NCI-H774 (cell line): ENCODE measurements at regions not wholly inside any gene's neighbourhood (a gene's known extent, or its start where the extent isn't known, plus 50 kb on each side); places are given as distances from the start of the nearest gene placed in this dataset.

ENCODE experiments used
- DNase-seq: peaks from one replicate; lab custom pipeline; 2025; lab: John Stamatoyannopoulos, UW

DNA sequence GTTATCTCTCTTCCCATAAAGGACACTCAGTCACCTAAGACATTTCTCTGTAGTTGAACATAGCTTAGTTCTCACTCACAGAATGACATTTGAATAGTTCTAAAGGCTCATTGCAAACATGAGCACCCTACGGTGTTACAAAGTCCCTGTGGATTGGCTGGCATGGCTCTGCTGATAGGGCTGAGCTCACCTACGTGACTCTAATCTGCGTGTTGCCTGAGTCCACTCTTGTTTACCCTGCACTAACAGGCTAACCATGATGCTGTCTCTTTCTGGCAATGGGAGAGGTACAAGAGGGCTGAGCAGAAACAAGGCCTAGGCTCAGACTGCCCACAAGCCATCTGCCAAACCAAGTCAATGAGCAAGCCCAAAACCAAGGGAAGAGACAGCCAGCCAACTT is 103.6 kb downstream of the PALM2AKAP2 start:
- no peak for DNase-seq

DNA sequence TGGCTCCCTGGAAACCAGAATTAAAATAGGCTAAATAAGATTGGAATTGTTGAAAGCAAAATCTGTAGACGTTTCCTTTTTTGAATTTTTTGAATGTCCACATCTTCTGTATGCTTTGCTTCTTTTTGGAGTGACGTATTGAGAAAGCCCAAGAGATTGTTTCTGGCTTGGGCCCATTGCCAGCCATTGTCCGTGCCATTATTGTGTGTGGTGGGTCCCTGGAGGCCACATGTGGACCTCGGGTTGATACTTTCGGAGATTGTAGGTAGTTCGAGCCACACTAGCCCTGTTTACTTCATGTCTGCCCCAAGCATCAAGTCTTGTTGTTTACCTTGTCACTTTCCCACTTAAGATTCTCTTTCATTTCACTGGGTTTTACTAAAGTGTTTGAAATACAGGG is 106.0 kb downstream of the PALM2AKAP2 start:
- no peak for DNase-seq

DNA sequence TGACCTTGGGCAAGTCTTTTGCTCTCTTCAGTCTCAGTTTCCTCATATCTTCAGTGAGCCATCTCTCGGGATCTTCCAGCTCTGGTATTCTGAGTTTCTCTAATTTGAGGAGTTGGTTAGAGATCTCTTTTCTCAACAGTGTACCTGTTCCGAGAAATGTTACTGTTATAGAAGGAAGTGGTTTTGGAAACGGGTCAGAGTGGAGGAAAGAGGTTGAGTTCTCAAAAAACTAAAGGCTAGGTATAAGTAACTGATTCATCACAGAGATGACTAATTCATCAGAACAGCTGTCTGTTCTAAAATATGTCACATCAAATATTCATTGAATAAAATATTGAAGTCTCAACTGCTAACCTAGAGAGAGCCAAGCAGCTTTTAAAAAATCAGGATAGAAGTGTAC is 106.6 kb downstream of the PALM2AKAP2 start:
- DNase-seq, result no peak

DNA sequence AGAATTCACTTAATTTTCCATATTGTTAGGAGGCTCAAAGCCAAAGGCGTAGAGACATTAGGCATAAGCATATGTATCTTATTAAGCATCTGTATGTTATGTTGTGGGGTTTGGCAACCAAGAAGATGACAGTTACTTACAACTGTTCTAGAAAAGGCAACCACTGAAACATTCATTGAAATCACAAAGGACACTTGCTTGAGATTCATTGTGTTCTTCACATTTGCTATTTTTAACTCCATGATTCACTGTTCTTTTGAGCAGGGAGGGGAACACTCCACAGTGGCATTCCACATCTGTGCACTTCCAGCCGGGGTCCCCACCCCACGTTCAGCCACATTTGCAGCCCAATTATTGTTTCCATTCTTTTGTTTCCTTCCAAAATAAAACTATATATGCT is 107.1 kb downstream of the PALM2AKAP2 start:
- no peak for DNase-seq

DNA sequence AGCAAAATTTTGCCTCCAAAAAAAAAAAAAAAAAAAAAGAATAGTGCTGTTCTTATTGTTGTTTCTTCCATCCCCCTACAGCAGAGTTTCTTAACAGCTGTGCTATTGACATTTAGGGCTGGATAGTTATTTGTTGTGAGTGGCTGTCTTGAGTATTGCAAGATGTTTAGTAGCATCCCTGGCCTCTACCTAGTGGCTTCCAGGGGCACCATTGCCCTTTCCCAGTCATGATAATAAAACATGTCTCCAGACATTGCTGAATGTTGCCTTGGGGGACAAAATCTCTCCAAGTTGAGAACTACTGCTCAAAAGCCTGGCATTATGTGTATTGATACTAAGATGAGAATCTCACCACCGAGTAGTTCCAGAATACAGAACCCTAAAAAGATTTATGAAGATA is 108.7 kb downstream of the PALM2AKAP2 start:
- no peak for DNase-seq

- DNase-seq, result no peak
Observed at GRCh38 chr9:109889456-109889855, 109.5 kb downstream of the PALM2AKAP2 start.

GRCh38 chr9:109893241-109893640 is 113.2 kb downstream of the PALM2AKAP2 start:
- no peak for DNase-seq

DNA sequence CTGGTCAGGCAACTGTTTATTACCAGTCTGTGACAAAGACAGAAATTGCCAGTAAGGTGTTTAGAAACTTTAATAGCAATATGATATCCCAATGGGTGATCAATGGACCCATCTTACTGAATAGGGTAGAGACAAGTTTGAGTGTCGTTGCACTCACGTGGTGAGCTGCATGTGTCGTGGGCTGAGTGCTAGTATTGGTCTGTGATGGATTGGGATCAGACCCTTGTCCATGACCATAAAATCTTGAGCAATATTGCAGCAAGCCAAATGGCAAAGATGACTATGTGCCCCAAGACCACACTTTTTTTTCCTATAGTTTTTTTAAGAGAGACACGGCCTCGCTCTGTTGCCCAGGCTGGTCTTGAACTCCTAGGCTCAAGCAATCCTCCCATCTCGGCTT is 114.5 kb downstream of the PALM2AKAP2 start:
- no peak for DNase-seq

- DNase-seq, result no peak
Observed at GRCh38 chr9:109894921-109895758, 115.1 kb downstream of the PALM2AKAP2 start.

DNA sequence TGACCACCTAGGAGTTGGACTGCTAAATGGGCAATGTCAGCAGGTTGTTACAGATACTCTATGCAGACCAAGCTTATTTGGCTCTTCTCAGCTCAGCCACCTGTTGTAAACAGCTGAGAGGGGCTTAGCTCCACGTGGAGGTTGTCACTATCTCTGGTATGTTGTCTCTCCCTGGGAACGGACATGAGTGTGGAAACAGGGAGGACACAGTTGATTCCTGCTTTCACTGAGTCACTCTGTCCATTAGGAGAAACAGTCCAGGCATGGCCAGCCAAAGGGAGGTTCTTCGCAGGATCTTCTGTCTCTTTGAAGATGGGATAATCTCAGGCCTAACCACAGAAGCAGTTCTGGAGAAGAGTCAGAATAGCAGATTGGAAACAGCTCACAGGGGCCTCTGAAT is 121.2 kb downstream of the PALM2AKAP2 start:
- DNase-seq, result no peak

DNA sequence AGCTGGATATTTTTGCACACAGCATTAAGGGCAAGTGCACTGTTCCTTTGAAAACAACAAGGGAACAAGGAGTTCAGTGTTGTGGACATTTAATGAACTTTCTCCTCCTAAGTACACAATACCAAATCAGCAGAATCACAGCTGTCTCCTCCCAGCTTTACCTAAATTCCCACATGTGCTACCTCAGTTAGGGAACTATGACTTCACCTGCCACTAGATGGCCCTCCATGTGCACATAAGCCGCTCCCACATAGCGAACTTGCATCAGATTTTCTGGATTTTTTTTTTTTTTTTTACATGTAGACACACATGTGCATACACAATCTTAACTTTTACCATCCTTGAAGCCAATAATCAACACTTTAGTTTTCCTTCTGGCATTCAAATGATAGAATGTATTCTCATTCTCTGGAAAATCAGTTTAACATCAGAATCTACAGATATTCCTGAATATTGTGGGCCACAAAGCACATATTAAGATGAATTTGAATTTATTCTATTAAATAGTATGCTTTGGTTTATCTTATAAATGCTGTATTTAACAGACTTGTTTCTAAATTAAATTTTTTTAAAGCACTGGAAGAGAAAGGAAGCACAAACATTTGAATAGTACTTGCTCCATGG is 123.6 kb downstream of the PALM2AKAP2 start:
- peak; percentile 54 for DNase-seq

- DNase-seq, result no peak
Observed at GRCh38 chr9:109904666-109905065, 124.7 kb downstream of the PALM2AKAP2 start.

DNA sequence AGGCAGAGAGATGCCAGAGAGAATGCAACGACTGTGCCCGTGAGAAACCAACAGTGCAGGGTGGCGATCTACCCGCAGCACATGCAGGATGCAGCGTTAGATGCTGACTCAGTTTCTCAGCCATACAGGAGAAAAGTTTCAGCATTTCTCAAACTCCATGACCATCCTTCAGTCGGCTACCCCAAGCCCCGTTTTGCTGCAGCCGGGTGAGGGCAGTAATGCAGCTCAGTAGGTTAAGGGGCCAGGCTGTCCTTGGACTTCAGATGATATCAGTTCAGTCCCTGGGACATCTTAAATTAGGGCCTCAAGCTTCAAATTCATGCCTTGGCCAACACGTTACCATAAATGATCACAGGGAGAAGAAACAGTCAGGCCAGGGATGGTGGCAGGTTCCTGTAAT is 125.5 kb downstream of the PALM2AKAP2 start:
- no peak for DNase-seq

GRCh38 chr9:109906766-109907382 is 126.9 kb downstream of the PALM2AKAP2 start:
- DNase-seq, result no peak

- no peak for DNase-seq
Observed at GRCh38 chr9:109907400-109907799, 127.4 kb downstream of the PALM2AKAP2 start.

- DNase-seq, result no peak
Observed at GRCh38 chr9:109907810-109908458, 127.9 kb downstream of the PALM2AKAP2 start.

- no peak for DNase-seq
Observed at GRCh38 chr9:109908459-109909390, 128.7 kb downstream of the PALM2AKAP2 start.

DNA sequence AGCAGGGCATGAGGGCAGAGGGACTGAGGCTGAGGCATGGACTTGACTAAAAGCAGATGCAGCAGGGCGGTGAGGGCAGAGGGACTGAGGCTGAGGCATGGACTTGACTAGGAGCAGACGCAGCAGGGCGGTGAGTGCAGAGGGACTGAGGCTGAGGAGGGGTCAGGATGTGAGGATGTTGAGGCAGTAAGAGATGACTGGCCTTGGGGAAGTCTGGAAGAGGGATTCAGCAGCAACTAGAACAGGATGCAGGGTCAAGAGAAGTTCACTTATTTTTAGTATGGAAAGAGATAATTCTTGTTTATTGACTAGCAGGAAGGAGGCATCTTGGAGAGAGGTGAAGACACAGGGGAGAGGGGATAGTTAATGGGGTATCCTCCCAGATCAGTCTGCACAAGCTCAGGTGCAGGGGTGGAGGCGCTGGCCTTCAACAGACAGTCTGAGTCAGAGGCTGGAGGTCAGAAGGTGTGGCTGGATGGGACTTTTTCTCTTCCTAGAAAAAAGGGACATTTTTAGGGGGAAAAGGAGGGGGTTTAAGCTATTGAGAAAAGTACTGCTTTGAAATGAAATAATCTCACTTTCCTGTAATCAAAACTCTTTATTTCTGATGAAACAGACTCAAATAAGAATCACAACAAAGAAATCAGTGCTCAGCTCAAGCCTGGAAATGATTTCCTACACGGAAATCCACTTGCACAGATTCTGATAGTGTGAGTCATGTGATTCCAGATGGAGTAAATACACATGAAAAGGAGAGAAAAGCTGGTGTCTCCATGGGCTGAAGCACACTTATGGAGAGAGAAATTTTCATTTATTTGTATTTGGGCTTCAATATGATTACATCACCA is 130.9 kb downstream of the PALM2AKAP2 start:
- no peak for DNase-seq

DNA sequence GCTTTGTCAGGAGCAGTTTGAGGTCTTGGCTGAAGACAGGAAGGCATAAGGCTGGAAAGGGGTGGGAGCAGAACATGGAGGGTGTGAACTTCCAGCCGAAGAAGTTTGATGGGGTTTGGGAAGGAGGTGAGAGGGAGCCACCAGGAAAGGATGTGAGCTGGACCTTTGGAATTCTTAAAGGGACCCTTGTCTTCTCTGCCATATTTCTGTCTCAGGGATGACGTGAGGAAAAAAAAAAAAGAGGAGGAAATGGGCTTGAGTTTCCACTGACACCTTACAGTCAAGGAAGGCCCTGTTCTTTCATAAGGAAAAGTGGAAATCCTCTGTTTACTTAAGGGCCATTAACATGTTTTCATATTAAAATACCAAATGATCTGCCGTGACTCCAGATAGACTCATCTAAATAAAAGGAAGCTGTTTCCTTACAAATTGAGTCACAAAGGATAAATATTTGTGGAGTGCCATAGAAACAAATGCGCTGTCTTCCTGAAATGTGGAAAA is 132.1 kb downstream of the PALM2AKAP2 start:
- DNase-seq, result no peak

DNA sequence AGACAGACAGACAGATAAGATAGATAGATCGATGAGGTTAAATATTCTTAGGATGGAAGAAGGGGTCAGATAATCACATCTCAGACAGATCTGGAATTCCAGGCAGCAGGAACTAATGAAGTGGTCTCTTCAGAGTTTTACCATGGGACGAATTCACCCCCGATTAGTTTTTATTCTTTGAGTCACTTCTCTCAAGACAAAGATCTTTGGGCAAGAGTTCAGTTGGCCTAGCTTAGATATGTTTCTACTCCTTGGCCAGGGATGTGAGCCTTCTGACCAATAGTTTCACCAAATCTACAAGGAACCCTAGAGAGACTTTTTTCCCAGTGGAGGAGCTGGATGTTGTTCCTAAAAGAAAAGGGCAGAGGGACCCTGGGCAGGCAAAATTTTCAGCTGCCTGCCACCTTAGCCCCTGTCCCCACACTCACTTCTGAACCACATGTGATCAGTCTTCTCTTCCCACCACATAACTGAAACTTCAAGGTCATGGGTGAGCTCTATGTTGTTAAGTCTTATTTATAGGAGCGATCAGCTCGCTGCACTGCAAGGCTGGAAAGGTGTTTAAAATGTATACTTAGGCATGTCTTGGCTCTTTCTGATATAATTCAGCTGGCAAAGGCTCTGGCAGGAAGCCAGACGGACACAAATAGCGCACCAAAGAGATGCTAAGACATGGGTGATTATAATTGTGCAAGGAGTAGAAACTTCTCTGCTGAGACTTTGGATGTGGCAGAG is 132.9 kb downstream of the PALM2AKAP2 start:
- no peak for DNase-seq
